Right atrium auricular region (tissue), 2 donors: ENCODE measurements at regions not wholly inside any gene's neighbourhood (a gene's known extent, or its start where the extent isn't known, plus 50 kb on each side); places are given as distances from the start of the nearest gene placed in this dataset.

ENCODE experiments used
- DNase-seq: peaks from one replicate; pipeline ENCODE4 v3.0.0-alpha.2; 2019; ENCODE audit warnings: low spot score
- H3K27ac ChIP-seq, 2 donors: fragments of 200-600 bp; sonication (generic); 1 replicate in 1 of 2; 2 replicates in 1 of 2; pipeline ENCODE4 v1.5.1; 2016 to 2019
- H3K27me3 ChIP-seq, 2 donors: fragments of 200-600 bp; sonication (generic); one replicate each; pipeline versions ENCODE4 v1.5.1 to v1.6.0; 2017 to 2019
- H3K36me3 ChIP-seq: fragments of 200-600 bp; sonication (generic); one replicate; pipeline ENCODE4 v1.5.1; 2016
- H3K4me1 ChIP-seq, 2 donors: fragments of 200-600 bp; sonication (generic); one replicate each; pipeline versions ENCODE4 v1.5.1 to v1.6.0; 2017 to 2019
- H3K4me3 ChIP-seq, 2 donors: fragments of 200-600 bp; sonication (generic); 1 replicate in 1 of 2; 2 replicates in 1 of 2; pipeline ENCODE4 v1.5.1; 2017 to 2019; ENCODE audit warnings: mild to moderate bottlenecking in 1 of 2, moderate library complexity in 1 of 2
- H3K9me3 ChIP-seq, 2 donors: fragments of 200-600 bp; sonication (generic); one replicate each; pipeline ENCODE4 v1.5.1; 2019
- TF ChIP-seq, protein P1 (sequence below), 2 donors: fragments of 200-600 bp; sonication (generic); IDR thresholded peaks; one replicate each; pipeline ENCODE4 v1.5.1; 2019; ENCODE audit warnings: antibody characterized with exemption in 2 of 2

DNA sequence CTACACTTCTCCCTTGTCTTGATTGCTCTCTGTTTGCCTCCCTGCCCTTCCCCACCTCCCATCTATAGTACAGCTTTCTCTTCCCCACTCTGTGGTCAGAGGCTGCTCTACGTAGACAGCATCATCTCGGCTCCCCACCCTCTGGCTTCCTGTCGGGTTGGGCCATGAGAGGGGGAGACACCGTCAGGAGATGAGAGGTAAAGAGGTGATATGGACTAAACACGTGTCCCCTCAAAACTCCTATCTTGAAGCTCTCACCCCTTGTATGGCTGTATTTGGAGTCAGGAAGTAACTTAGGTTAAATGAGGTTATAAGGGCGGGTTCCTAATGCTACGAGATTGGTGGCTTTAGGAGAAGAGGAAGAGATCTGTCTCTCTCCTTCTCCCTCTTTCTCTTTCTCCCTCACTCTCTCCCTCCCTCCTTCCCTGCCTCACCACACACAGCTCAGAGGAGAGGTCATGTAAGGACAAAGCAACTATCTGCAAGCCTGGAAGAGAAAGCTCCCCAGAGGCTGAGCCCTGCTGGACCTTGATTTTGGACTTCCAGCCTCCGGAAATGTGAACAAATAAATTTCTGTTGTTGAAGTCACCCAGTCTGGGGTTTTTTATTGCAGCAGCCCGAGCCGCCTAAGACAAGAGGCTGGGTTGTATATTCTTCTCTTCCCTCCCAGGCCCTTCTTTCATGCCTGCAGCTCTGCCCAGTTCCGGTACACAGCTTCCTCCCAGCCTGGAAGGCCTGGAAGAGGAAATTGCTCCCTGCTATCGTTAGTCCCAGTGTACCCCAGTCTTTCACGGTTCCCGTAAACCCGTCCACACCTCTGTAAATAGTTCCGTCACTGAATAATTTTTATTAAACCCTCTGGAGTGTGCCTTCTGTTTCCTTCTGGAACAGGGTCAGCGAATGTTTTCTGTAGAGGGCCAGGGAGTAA, 138.0 kb downstream of the AKAIN1 start:
- DNase-seq: no peak
- H3K4me1 ChIP-seq: no peaks in the 10 kb centered on the region
- no peaks in the 10 kb centered on the region for H3K27me3 ChIP-seq
- TF ChIP-seq, protein P1, sequence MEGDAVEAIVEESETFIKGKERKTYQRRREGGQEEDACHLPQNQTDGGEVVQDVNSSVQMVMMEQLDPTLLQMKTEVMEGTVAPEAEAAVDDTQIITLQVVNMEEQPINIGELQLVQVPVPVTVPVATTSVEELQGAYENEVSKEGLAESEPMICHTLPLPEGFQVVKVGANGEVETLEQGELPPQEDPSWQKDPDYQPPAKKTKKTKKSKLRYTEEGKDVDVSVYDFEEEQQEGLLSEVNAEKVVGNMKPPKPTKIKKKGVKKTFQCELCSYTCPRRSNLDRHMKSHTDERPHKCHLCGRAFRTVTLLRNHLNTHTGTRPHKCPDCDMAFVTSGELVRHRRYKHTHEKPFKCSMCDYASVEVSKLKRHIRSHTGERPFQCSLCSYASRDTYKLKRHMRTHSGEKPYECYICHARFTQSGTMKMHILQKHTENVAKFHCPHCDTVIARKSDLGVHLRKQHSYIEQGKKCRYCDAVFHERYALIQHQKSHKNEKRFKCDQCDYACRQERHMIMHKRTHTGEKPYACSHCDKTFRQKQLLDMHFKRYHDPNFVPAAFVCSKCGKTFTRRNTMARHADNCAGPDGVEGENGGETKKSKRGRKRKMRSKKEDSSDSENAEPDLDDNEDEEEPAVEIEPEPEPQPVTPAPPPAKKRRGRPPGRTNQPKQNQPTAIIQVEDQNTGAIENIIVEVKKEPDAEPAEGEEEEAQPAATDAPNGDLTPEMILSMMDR (IDR thresholded peaks at IDR 0.05): no peak
- no peaks in the 10 kb centered on the region for H3K36me3 ChIP-seq
- H3K4me3 ChIP-seq: no peak overlapping the region
- H3K9me3 ChIP-seq: no peaks in the 10 kb centered on the region
- H3K27ac ChIP-seq: no peak overlapping the region

DNA sequence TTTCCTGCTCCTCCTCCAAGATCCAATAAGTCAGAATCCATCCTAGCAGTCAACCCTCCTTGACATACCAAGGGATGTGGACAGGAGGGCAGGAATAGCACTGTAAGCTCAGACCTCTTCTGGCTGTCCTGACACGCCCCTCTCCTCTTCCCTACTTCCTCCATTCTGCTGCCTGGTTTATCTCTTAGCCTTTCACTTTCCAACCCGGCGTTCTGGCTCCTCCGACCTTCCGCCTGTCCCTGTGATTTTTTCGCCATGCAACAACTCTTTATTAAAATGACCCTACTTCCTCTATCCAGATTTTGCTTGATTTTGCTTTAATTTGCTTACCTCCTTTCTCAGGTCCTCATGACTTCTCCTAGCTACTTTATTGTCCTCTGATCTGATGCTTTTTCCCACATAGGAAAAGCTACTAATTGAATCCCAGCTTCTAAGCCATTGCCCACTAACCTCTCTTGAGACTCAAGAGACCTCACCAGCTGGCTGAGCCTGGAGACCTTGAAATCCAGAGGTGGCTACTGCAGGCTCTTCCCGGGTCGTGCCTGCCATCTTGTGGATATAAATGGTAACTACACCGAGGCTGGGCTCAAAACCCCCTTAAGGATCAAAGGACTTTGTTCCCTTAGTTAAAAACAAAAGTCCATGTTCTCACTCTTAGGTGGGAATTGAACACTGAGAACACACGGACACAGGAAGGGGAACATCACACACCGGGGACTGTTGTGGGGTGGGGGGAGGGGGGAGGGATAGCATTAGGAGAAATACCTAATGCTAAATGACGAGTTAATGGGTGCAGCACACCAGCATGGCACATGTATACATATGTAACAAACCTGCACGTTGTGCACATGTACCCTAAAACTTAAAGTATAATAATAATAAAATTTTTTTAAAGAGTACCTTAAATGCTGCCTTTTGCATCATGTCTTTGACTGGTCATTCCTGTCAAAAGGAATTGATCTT, 139.4 kb downstream of the AKAIN1 start:
- Histone ChIP-seq H3K36me3 (no peaks in the 10 kb centered on the region), H3K4me3 (no peak overlapping the region), H3K27me3 (no peaks in the 10 kb centered on the region), H3K9me3 (no peaks in the 10 kb centered on the region), H3K27ac (no peak overlapping the region), H3K4me1 (no peaks in the 10 kb centered on the region)
- TF ChIP-seq, protein P1 (IDR thresholded peaks at IDR 0.05): peak; percentile 54 to 77
- DNase-seq: peak; percentile 69

DNA sequence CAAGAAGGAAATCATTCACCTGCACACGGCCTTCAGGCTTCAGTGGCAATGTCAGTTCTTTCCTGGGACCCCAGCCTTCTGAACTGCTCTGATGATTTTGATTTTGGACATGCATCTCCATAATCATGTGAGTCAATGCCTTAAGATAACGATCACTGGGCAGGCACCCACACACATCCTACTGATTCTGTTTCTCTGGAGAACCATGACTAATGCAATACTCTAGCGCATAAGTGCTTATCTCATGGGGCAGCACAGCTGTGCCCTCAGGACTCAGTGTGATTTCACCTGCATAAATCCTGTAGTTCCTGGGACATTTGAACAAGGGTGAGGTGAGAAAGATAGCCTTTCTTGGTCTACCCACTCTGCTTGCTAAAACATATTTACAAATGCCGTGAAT, 144.6 kb downstream of the AKAIN1 start:
- no peaks in the 10 kb centered on the region for H3K9me3 ChIP-seq
- H3K27me3 ChIP-seq: no peaks in the 10 kb centered on the region
- H3K4me3 ChIP-seq: no peak overlapping the region
- H3K36me3 ChIP-seq: no peaks in the 10 kb centered on the region
- TF ChIP-seq, protein P1 (IDR thresholded peaks at IDR 0.05): no peak
- H3K4me1 ChIP-seq: no peaks in the 10 kb centered on the region
- DNase-seq: no peak
- no peak overlapping the region for H3K27ac ChIP-seq

DNA sequence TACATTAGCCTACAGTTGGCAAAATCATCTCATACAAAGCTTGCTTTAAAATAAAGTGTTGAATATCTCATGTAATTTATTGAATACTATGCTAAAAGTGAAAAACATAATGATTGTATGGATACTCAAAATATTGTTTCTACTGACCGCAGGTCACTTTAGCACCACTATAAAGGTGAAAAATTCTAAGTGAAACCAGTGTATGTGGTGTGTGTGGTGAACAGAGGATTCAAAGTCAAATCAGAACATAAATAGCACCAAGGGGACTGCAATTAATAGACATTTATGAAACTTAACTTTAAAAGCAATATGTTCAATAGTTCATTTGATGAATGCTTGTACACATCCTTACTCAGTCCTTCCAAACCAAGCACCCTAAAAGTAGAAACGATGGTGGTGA, 145.8 kb downstream of the AKAIN1 start:
- Histone ChIP-seq H3K4me3 (no peak overlapping the region), H3K27ac (no peak overlapping the region), H3K27me3 (no peaks in the 10 kb centered on the region), H3K9me3 (no peaks in the 10 kb centered on the region), H3K36me3 (no peaks in the 10 kb centered on the region), H3K4me1 (no peaks in the 10 kb centered on the region)
- no peak for DNase-seq
- TF ChIP-seq, protein P1 (IDR thresholded peaks at IDR 0.05): no peak

DNA sequence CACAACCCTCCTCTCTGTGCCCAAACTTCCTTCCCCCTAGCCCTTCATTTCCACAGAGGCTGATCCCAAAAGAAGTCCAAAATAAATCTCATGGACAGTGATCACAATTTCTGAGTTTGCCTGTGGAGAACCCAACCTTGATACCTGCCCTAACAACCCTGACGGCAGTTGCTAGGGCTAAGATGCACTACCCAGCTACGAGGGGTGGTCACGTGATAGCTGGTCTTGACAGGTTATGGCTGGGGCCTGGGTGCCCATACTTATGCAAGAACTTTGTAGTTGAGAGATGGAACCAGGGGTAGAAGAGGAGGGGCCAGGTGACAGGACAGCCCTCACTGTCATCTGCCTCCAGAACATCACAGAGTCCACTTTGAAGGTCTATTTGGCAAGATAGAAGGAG, 147.9 kb downstream of the AKAIN1 start:
- no peak overlapping the region for H3K4me3 ChIP-seq
- H3K36me3 ChIP-seq: no peaks in the 10 kb centered on the region
- no peaks in the 10 kb centered on the region for H3K9me3 ChIP-seq
- no peaks in the 10 kb centered on the region for H3K4me1 ChIP-seq
- DNase-seq: no peak
- H3K27me3 ChIP-seq: no peaks in the 10 kb centered on the region
- H3K27ac ChIP-seq: no peak overlapping the region
- TF ChIP-seq, protein P1 (IDR thresholded peaks at IDR 0.05): no peak
